ENCODE measurements at regions not wholly inside any gene's neighbourhood (a gene's known extent, or its start where the extent isn't known, plus 50 kb on each side); places are given as distances from the start of the nearest gene placed in this dataset.

GRCh38 chr6:104256646-104257045 is 603.1 kb downstream of the HACE1 start:
- TF ChIP-seq, protein P1, sequence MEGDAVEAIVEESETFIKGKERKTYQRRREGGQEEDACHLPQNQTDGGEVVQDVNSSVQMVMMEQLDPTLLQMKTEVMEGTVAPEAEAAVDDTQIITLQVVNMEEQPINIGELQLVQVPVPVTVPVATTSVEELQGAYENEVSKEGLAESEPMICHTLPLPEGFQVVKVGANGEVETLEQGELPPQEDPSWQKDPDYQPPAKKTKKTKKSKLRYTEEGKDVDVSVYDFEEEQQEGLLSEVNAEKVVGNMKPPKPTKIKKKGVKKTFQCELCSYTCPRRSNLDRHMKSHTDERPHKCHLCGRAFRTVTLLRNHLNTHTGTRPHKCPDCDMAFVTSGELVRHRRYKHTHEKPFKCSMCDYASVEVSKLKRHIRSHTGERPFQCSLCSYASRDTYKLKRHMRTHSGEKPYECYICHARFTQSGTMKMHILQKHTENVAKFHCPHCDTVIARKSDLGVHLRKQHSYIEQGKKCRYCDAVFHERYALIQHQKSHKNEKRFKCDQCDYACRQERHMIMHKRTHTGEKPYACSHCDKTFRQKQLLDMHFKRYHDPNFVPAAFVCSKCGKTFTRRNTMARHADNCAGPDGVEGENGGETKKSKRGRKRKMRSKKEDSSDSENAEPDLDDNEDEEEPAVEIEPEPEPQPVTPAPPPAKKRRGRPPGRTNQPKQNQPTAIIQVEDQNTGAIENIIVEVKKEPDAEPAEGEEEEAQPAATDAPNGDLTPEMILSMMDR (conservative IDR thresholded peaks at IDR 0.05; ENCODE audit: low read depth, low read length), result no peak
- no peak for TF ChIP-seq EZH2 (IDR thresholded peaks at IDR 0.05; ENCODE audit: low read length, unreplicated experiment)
- TF ChIP-seq EZH2phosphoT487 (IDR thresholded peaks at IDR 0.05; ENCODE audit: borderline replicate concordance, low read length), result no peak

All from PC-3 (cell line).